Esophagus muscularis mucosa (tissue), 3 donors: ENCODE measurements at regions not wholly inside any gene's neighbourhood (a gene's known extent, or its start where the extent isn't known, plus 50 kb on each side); places are given as distances from the start of the nearest gene placed in this dataset.

Source experiments
- POLR2AphosphoS5 ChIP-seq, 2 donors: sonication (generic); formaldehyde crosslinking; IDR thresholded peaks; one replicate each; pipeline ENCODE4 v1.6.1; 2017; ENCODE audit warnings: antibody characterized with exemption in 2 of 2
- TF ChIP-seq, protein P1 (sequence below), 3 experiments: fragments of 200-600 bp in 2 of 3; fragments of 450-650 bp in 1 of 3; sonication (generic) in 2 of 3; IDR thresholded peaks; one replicate each; pipeline ENCODE4 v1.5.1; 2017 to 2019; ENCODE audit warnings: antibody characterized with exemption in 3 of 3, mild to moderate bottlenecking in 2 of 3, moderate library complexity in 1 of 3

GRCh38 chr15:23503576-23503975 is 56.5 kb upstream of the GOLGA6L2 start:
- TF ChIP-seq, protein P1, sequence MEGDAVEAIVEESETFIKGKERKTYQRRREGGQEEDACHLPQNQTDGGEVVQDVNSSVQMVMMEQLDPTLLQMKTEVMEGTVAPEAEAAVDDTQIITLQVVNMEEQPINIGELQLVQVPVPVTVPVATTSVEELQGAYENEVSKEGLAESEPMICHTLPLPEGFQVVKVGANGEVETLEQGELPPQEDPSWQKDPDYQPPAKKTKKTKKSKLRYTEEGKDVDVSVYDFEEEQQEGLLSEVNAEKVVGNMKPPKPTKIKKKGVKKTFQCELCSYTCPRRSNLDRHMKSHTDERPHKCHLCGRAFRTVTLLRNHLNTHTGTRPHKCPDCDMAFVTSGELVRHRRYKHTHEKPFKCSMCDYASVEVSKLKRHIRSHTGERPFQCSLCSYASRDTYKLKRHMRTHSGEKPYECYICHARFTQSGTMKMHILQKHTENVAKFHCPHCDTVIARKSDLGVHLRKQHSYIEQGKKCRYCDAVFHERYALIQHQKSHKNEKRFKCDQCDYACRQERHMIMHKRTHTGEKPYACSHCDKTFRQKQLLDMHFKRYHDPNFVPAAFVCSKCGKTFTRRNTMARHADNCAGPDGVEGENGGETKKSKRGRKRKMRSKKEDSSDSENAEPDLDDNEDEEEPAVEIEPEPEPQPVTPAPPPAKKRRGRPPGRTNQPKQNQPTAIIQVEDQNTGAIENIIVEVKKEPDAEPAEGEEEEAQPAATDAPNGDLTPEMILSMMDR (IDR thresholded peaks at IDR 0.05) = no peak
- no peak for TF ChIP-seq POLR2AphosphoS5 (IDR thresholded peaks at IDR 0.05)
